ENCODE measurements at regions not wholly inside any gene's neighbourhood (a gene's known extent, or its start where the extent isn't known, plus 50 kb on each side); places are given as distances from the start of the nearest gene placed in this dataset.

DNA sequence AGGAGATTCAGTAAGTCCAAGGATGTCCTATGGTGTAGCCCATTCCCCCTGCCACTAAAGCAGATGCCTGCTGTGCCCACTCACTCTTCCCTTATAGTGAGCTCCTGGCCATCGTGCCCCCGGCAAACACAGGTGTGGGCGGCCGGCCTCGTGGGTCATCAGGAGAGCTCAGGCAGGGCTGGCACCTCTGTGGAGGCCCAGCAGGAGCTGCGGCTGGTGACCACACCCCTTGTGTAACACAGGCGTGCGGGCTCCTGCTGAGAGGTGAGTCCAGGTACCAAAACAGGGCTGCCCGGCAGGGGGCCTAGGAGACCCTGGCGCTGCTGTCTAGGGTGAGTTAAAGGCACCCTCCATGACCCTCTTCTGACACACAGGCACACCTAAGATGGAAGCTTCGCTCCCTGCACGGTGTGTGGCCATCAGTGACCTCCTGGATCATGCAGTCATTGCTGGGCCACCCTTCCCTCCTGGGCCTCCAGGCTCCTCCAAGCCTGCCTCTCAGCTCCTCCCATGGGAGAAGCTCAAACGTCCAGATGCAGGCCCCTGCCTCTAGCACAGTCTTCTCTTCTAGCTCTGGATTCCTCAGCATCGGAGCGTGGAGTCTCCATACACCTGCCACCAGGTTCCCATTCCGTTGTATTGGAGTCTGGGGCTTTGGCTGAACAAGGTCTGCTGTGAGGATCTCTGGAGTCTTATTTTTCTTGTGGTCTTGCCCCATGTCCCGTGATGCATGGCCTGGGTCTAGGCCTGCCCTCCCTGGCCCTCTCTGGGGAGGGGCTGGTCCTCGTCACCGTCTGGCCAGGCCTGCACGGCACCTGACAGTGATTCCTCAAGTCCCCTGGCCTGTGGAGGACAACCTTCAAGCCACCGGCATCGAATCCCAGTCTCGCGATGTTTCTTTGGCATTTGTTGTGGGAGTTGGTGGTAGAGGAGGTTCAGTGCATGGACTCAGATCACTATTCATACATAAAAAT lies 246.9 kb downstream of the ACKR3 start:
- Histone ChIP-seq H3K27ac (ENCODE audit: low read depth, low read length) (no peak overlapping the region), H3K23ac (ENCODE audit: low read length) (no peak overlapping the region), H3K79me1 (ENCODE audit: low read length) (no peaks in the 10 kb centered on the region), H2BK5ac (ENCODE audit: low read length) (no peak overlapping the region), H3K18ac (ENCODE audit: low read length) (no peak overlapping the region), H2BK15ac (replicated peaks; ENCODE audit: low read depth) (no peak overlapping the region), H3K4me1 (ENCODE audit: control insufficient read depth, low read depth, low read length) (no peaks in the 10 kb centered on the region), H2BK120ac (ENCODE audit: low read depth, low read length) (no peak overlapping the region), H3K56ac (ENCODE audit: low read length) (no peak overlapping the region), H4K5ac (ENCODE audit: low read length) (no peak overlapping the region), H4K8ac (ENCODE audit: low read depth, low read length) (no peak overlapping the region), H3K4me2 (ENCODE audit: low read length) (no peak overlapping the region), H2AK5ac (ENCODE audit: low read length) (no peak overlapping the region), H3K79me2 (ENCODE audit: control insufficient read depth, insufficient read depth, low read length) (no peaks in the 10 kb centered on the region), H3K27me3 (ENCODE audit: insufficient read depth, low read length, poor library complexity) (no peaks in the 10 kb centered on the region), H3K4me3 (ENCODE audit: low read length) (no peak overlapping the region), H3K9ac (ENCODE audit: low read length) (no peak overlapping the region), H3K36me3 (ENCODE audit: control insufficient read depth, insufficient read depth, low read length) (no peaks in the 10 kb centered on the region), H3K4ac (ENCODE audit: low read depth, low read length) (no peak overlapping the region)
- no CpG with 5 or more reads among the region's 24 CpGs for WGBS (ENCODE audit: extremely low coverage, insufficient coverage, low lambda C conversion rate)
- no peak for DNase-seq

DNA sequence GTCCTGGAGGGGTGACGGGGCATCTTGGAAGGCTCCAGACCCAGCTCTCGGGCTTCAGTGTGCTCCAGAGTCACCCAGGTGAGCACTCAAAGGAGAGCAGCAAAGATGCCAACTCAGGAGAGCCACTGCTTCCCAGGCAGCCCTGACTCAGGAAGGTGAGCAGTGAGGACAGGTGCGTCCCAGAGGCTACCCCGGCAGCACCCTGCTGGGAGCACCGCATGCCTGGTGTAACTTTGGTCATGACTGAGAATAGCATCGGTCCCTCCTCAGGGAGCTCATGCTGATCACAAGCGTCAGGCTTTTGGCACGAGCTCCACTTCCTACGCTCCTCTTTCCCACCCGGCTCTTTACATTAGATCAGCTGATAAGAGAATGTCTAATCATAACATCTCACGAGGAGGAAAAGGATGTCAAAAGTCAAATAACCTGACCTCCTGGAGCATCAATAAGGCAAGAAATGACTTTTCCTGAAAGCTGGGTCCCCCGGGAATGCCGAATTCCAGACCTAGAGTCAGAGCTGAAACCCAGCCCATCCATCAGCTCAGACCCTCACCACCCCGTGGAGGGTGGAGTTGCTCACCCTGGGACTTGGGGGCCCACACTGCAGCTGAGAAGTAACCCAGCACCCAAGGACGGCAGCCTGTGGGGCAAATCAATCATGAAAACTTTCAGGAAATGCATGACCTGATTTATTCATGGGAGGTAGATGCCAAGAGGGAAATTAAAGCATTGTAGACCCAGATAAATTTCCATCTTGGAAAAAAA lies 248.8 kb downstream of the ACKR3 start:
- Histone ChIP-seq H4K5ac (ENCODE audit: low read length) (no peak overlapping the region), H3K27me3 (ENCODE audit: insufficient read depth, low read length, poor library complexity) (no peaks in the 10 kb centered on the region), H3K4me2 (ENCODE audit: low read length) (no peak overlapping the region), H3K23ac (ENCODE audit: low read length) (no peak overlapping the region), H3K36me3 (ENCODE audit: control insufficient read depth, insufficient read depth, low read length) (no peaks in the 10 kb centered on the region), H3K4me1 (ENCODE audit: control insufficient read depth, low read depth, low read length) (peaks cover 3% of the 10 kb centered on the region), H3K79me2 (ENCODE audit: control insufficient read depth, insufficient read depth, low read length) (no peaks in the 10 kb centered on the region), H2BK15ac (replicated peaks; ENCODE audit: low read depth) (no peak overlapping the region), H3K4me3 (ENCODE audit: low read length) (no peak overlapping the region), H3K18ac (ENCODE audit: low read length) (no peak overlapping the region), H3K27ac (ENCODE audit: low read depth, low read length) (no peak overlapping the region), H3K4ac (ENCODE audit: low read depth, low read length) (no peak overlapping the region), H2BK120ac (ENCODE audit: low read depth, low read length) (no peak overlapping the region), H4K8ac (ENCODE audit: low read depth, low read length) (no peak overlapping the region), H2AK5ac (ENCODE audit: low read length) (no peak overlapping the region), H3K79me1 (ENCODE audit: low read length) (no peaks in the 10 kb centered on the region), H3K56ac (ENCODE audit: low read length) (no peak overlapping the region), H3K9ac (ENCODE audit: low read length) (no peak overlapping the region), H2BK5ac (ENCODE audit: low read length) (no peak overlapping the region)
- no peak for DNase-seq
- no CpG with 5 or more reads among the region's 15 CpGs for WGBS (ENCODE audit: extremely low coverage, insufficient coverage, low lambda C conversion rate)

DNA sequence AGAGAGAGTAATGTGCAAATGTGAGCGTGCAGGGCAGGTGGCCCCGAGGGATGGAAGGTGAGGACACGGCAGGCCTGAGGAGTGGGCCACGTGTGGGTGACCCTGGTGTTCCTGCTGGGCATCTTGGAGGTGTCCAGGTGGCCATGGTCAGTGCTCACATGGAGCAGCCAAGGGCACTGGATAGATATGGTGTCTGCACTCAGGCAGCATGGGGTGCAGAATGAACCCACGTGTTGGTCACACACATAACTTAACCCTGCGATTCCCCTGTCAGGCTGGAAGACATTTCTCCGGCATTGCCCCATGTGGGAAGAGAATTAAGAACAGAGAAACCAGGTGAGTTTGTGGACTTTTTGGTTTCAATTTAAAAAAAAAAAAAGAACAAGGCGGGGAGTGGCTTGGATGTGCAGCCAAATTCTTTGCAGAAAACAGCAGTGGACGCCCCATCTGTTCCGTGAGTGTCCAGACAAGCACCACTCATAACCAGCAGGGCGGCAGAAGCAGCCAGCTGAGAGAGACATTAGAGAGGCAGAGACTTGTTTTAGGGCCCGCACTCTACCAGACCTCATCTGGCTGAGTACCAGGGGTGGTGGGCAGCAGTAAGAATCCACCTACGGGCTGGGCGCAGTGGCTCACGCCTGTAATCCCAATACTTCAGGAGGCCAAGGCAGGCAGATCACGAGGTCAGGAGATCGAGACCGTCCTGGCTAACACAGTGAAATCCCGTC lies 249.8 kb downstream of the ACKR3 start:
- H3K79me1 ChIP-seq (ENCODE audit: low read length) = no peaks in the 10 kb centered on the region
- H3K4ac ChIP-seq (ENCODE audit: low read depth, low read length) = no peak overlapping the region
- H3K36me3 ChIP-seq (ENCODE audit: control insufficient read depth, insufficient read depth, low read length) = no peaks in the 10 kb centered on the region
- peaks cover 3% of the 10 kb centered on the region for H3K4me1 ChIP-seq (ENCODE audit: control insufficient read depth, low read depth, low read length)
- no peaks in the 10 kb centered on the region for H3K79me2 ChIP-seq (ENCODE audit: control insufficient read depth, insufficient read depth, low read length)
- H3K27me3 ChIP-seq (ENCODE audit: insufficient read depth, low read length, poor library complexity) = no peaks in the 10 kb centered on the region
- no peak overlapping the region for H3K4me2 ChIP-seq (ENCODE audit: low read length)
- no peak overlapping the region for H3K56ac ChIP-seq (ENCODE audit: low read length)
- H2BK15ac ChIP-seq (replicated peaks; ENCODE audit: low read depth) = no peak overlapping the region
- no peak overlapping the region for H3K9ac ChIP-seq (ENCODE audit: low read length)
- H2AK5ac ChIP-seq (ENCODE audit: low read length) = no peak overlapping the region
- H3K4me3 ChIP-seq (ENCODE audit: low read length) = no peak overlapping the region
- no peak overlapping the region for H2BK5ac ChIP-seq (ENCODE audit: low read length)
- H3K18ac ChIP-seq (ENCODE audit: low read length) = no peak overlapping the region
- no CpG with 5 or more reads among the region's 19 CpGs for WGBS (ENCODE audit: extremely low coverage, insufficient coverage, low lambda C conversion rate)
- no peak overlapping the region for H2BK120ac ChIP-seq (ENCODE audit: low read depth, low read length)
- H3K23ac ChIP-seq (ENCODE audit: low read length) = no peak overlapping the region
- no peak overlapping the region for H3K27ac ChIP-seq (ENCODE audit: low read depth, low read length)
- no peak for DNase-seq
- no peak overlapping the region for H4K5ac ChIP-seq (ENCODE audit: low read length)
- no peak overlapping the region for H4K8ac ChIP-seq (ENCODE audit: low read depth, low read length)

DNA sequence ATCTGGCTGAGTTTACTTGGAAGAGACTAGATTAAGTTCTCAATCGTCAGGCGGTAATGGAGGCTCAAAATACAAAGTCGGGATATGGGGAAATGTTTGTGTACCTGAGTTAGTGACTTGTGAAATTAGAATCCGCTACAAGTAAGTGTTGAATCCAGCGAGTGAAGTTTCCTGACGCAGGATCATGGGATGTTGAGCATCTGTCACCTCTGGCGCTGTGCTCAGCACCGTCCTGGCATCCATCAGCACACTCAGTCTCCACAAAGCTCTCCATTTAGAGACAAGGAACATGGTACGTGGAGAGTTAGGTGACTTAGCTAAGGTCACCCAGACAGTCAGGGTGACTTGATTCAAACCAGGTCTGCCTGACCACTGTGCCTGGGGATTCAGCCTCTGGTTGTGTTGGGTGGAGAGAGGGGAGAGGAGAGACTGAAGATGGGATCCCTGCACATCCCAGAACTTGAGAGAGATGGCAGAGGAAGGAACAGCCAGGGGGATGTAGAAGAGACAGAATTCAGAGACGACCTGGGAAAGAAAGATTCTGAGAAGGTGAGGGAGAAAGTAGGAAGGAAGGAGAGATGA lies 251.2 kb downstream of the ACKR3 start:
- Histone ChIP-seq H3K36me3 (ENCODE audit: control insufficient read depth, insufficient read depth, low read length) (no peaks in the 10 kb centered on the region), H3K9ac (ENCODE audit: low read length) (no peak overlapping the region), H3K18ac (ENCODE audit: low read length) (no peak overlapping the region), H2BK120ac (ENCODE audit: low read depth, low read length) (no peak overlapping the region), H3K27me3 (ENCODE audit: insufficient read depth, low read length, poor library complexity) (no peaks in the 10 kb centered on the region), H4K8ac (ENCODE audit: low read depth, low read length) (no peak overlapping the region), H3K79me2 (ENCODE audit: control insufficient read depth, insufficient read depth, low read length) (no peaks in the 10 kb centered on the region), H3K79me1 (ENCODE audit: low read length) (no peaks in the 10 kb centered on the region), H3K4me2 (ENCODE audit: low read length) (no peak overlapping the region), H3K56ac (ENCODE audit: low read length) (no peak overlapping the region), H2BK15ac (replicated peaks; ENCODE audit: low read depth) (no peak overlapping the region), H3K23ac (ENCODE audit: low read length) (no peak overlapping the region), H3K27ac (ENCODE audit: low read depth, low read length) (no peak overlapping the region), H3K4me3 (ENCODE audit: low read length) (no peak overlapping the region), H3K4me1 (ENCODE audit: control insufficient read depth, low read depth, low read length) (peaks cover 5% of the 10 kb centered on the region), H2AK5ac (ENCODE audit: low read length) (no peak overlapping the region), H3K4ac (ENCODE audit: low read depth, low read length) (no peak overlapping the region), H4K5ac (ENCODE audit: low read length) (no peak overlapping the region), H2BK5ac (ENCODE audit: low read length) (no peak overlapping the region)
- WGBS (ENCODE audit: extremely low coverage, insufficient coverage, low lambda C conversion rate) = no CpG with 5 or more reads among the region's 10 CpGs
- DNase-seq = no peak

DNA sequence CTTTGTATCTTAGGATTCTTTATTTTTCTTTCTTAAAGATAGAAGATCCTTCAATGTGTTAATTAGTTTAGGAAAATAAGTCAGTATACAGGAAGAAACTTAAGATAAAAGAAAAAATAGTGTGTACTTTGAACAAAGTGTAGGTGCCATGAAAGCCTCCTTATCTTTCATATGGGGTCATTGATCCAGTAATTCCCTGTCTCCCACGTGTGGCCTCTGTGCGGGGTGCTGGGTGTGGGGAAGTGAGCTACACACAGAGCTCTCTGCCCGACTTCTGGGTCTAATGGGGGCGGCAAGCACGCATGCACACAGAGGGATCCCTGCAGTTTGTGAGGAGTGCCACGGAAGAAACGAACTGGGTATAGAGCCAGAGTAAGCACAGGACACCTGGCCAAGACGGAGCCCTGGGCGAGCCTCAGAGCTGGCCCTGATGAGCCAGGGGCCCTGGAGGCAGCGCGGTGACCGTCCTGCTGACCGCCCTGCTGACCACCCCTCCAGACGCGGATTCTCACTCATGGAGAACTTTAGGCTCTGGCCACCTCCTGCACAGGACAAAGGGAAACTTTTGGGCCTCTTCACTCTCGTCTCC lies 253.5 kb downstream of the ACKR3 start:
- Histone ChIP-seq H2AK5ac (ENCODE audit: low read length) (no peak overlapping the region), H3K4me3 (ENCODE audit: low read length) (no peak overlapping the region), H3K27ac (ENCODE audit: low read depth, low read length) (peak overlapping the region; percentile 56), H3K79me2 (ENCODE audit: control insufficient read depth, insufficient read depth, low read length) (no peaks in the 10 kb centered on the region), H2BK15ac (replicated peaks; ENCODE audit: low read depth) (no peak overlapping the region), H3K79me1 (ENCODE audit: low read length) (no peaks in the 10 kb centered on the region), H4K8ac (ENCODE audit: low read depth, low read length) (no peak overlapping the region), H3K4me1 (ENCODE audit: control insufficient read depth, low read depth, low read length) (peaks cover 6% of the 10 kb centered on the region), H2BK120ac (ENCODE audit: low read depth, low read length) (peak overlapping the region; percentile 46), H3K9ac (ENCODE audit: low read length) (no peak overlapping the region), H3K4me2 (ENCODE audit: low read length) (no peak overlapping the region), H3K18ac (ENCODE audit: low read length) (no peak overlapping the region), H3K56ac (ENCODE audit: low read length) (peak overlapping the region; percentile 39), H3K27me3 (ENCODE audit: insufficient read depth, low read length, poor library complexity) (no peaks in the 10 kb centered on the region), H3K4ac (ENCODE audit: low read depth, low read length) (no peak overlapping the region), H4K5ac (ENCODE audit: low read length) (no peak overlapping the region), H2BK5ac (ENCODE audit: low read length) (peak overlapping the region; percentile 47), H3K36me3 (ENCODE audit: control insufficient read depth, insufficient read depth, low read length) (no peaks in the 10 kb centered on the region), H3K23ac (ENCODE audit: low read length) (no peak overlapping the region)
- DNase-seq = no peak
- no CpG with 5 or more reads among the region's 16 CpGs for WGBS (ENCODE audit: extremely low coverage, insufficient coverage, low lambda C conversion rate)

All from mesendoderm (in vitro differentiated cells).